ENCODE measurements at regions not wholly inside any gene's neighbourhood (a gene's known extent, or its start where the extent isn't known, plus 50 kb on each side); places are given as distances from the start of the nearest gene placed in this dataset.

DNA sequence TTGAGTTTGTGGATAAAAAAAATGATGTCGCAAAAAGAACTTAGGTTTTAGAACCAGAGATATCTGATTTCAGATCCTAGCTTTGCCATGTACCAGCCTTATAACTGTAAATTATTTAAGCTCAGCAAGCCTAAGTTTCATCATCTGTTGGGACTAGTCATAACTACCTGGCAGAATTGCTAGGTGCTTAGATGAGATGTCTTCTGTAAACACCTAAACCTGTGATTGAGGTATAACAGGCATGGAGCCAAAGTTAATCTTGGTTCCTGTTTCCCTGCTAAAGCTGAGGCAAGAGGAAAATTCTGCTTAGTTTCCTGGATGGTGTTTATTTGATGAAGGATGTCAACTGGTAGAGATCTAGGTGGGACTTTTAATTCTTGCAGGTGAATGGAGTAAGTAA is 331.3 kb upstream of the RBMS3 start:
- in situ Hi-C loops (cut with MboI; ENCODE audit: low pct_unique_long_range_greater_than_20kb, low sequenced_read_pairs, unreplicated experiment), result no loop called here
- no peak for TF ChIP-seq CTCF (IDR thresholded peaks at IDR 0.05; ENCODE audit: extremely low read depth, insufficient read depth, missing control alignments)
- DNase-seq (ENCODE audit: low spot score), result no peak

DNA sequence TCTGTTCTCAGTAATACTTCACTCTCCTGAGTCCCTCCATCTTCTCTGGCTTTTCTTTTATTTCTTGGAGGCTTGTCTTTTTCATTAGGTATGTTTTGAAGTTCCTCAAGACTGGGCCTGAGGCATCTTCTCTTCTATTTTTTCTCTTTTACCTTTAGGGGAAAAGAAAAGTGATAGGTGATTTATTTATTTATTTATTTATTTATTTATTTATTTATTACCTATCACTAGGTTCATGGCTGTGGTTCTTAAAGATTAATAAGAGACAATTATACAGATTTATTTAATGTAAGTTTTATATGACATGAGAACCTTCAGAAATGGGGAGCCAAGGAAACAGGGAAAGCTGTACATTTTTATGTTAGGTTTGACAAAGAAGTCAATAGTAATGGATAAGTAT is 330.3 kb upstream of the RBMS3 start:
- in situ Hi-C loops (cut with MboI; ENCODE audit: low pct_unique_long_range_greater_than_20kb, low sequenced_read_pairs, unreplicated experiment), result no loop called here
- DNase-seq (ENCODE audit: low spot score), result no peak
- no peak for TF ChIP-seq CTCF (IDR thresholded peaks at IDR 0.05; ENCODE audit: extremely low read depth, insufficient read depth, missing control alignments)

- TF ChIP-seq CTCF (IDR thresholded peaks at IDR 0.05; ENCODE audit: extremely low read depth, insufficient read depth, missing control alignments), result no peak
- in situ Hi-C loops (cut with MboI; ENCODE audit: low pct_unique_long_range_greater_than_20kb, low sequenced_read_pairs, unreplicated experiment), result no loop called here
- DNase-seq (ENCODE audit: low spot score), result no peak
Measured at GRCh38 chr3:28951772-28952556, 328.9 kb upstream of the RBMS3 start.

- TF ChIP-seq CTCF (IDR thresholded peaks at IDR 0.05; ENCODE audit: extremely low read depth, insufficient read depth, missing control alignments), result no peak
- in situ Hi-C loops (cut with MboI; ENCODE audit: low pct_unique_long_range_greater_than_20kb, low sequenced_read_pairs, unreplicated experiment), result no loop called here
- no peak for DNase-seq (ENCODE audit: low spot score)
Measured at GRCh38 chr3:28958656-28959055, 322.2 kb upstream of the RBMS3 start.

GRCh38 chr3:28971156-28971555 is 309.7 kb upstream of the RBMS3 start:
- in situ Hi-C loops (cut with MboI; ENCODE audit: low pct_unique_long_range_greater_than_20kb, low sequenced_read_pairs, unreplicated experiment), result no loop called here
- no peak for TF ChIP-seq CTCF (IDR thresholded peaks at IDR 0.05; ENCODE audit: extremely low read depth, insufficient read depth, missing control alignments)
- DNase-seq (ENCODE audit: low spot score), result no peak

GRCh38 chr3:28972921-28973320 is 307.9 kb upstream of the RBMS3 start:
- no peak for TF ChIP-seq CTCF (IDR thresholded peaks at IDR 0.05; ENCODE audit: extremely low read depth, insufficient read depth, missing control alignments)
- in situ Hi-C loops (cut with MboI; ENCODE audit: low pct_unique_long_range_greater_than_20kb, low sequenced_read_pairs, unreplicated experiment), result no loop called here
- DNase-seq (ENCODE audit: low spot score), result no peak

All from GM13977 (cell line).